ENCODE measurements at regions not wholly inside any gene's neighbourhood (a gene's known extent, or its start where the extent isn't known, plus 50 kb on each side); places are given as distances from the start of the nearest gene placed in this dataset.

DNA sequence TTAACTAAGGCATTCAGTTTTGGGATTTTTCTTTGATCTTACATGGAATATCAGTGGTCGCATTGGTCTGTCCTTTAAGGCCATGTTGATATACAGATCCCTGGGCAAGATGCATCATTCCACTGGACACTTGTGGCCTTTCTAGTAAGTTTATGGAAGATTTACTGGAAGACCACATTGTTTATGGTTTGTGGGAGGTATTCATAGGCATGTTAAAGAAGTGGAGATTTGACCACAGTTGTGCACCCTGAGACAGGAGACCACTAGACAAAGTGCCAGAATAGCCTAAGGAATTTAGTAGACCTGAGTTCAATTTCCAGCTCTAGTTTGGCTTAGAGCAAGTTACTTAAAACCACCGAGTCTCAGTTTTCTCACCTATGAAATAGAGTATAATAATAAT lies 383.1 kb upstream of the PAPPA start:
- CTCF ChIA-PET: no interaction called here
- TF ChIP-seq, protein P1, sequence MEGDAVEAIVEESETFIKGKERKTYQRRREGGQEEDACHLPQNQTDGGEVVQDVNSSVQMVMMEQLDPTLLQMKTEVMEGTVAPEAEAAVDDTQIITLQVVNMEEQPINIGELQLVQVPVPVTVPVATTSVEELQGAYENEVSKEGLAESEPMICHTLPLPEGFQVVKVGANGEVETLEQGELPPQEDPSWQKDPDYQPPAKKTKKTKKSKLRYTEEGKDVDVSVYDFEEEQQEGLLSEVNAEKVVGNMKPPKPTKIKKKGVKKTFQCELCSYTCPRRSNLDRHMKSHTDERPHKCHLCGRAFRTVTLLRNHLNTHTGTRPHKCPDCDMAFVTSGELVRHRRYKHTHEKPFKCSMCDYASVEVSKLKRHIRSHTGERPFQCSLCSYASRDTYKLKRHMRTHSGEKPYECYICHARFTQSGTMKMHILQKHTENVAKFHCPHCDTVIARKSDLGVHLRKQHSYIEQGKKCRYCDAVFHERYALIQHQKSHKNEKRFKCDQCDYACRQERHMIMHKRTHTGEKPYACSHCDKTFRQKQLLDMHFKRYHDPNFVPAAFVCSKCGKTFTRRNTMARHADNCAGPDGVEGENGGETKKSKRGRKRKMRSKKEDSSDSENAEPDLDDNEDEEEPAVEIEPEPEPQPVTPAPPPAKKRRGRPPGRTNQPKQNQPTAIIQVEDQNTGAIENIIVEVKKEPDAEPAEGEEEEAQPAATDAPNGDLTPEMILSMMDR (IDR thresholded peaks at IDR 0.05; ENCODE audit: low read depth, low read length): no peak

DNA sequence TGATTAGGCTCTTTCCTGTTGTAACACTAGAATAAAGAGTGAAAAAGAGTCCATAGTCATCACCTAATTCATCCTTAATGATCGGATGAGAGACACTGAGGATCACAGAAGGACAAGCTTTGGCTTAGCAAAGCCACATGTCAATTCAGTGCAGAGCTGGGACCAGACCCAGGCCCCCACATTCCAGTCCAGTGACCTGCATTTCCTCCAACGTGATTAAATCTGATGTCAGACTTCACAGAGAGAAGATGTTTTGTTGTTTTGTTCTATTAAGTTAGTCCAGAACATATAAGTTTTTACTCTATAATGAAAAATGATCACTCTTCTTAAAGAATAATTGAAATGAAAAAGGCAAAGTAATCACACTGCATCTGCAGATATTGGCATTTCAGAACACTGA lies 377.9 kb upstream of the PAPPA start:
- Histone ChIP-seq H3K9me3 (ENCODE audit: control insufficient read depth, insufficient read depth, low read length) (no peaks in the 10 kb centered on the region), H3K27ac (ENCODE audit: low read depth, low read length) (no peak overlapping the region), H3K4me3 (ENCODE audit: low read depth, low read length) (no peak overlapping the region), H3K27me3 (ENCODE audit: control insufficient read depth, insufficient read depth, low read length) (no peaks in the 10 kb centered on the region)
- TF ChIP-seq, protein P1 (IDR thresholded peaks at IDR 0.05; ENCODE audit: low read depth, low read length): no peak
- no peak for DNase-seq (ENCODE audit: low read depth, low spot score)
- POLR2A ChIA-PET: no interaction called here
- CTCF ChIA-PET: no interaction called here

More for the DNA sequence above, 383.1 kb upstream of the PAPPA start:
- no peaks in the 10 kb centered on the region for H3K27me3 ChIP-seq (ENCODE audit: control insufficient read depth, insufficient read depth, low read length)
- no peak for DNase-seq (ENCODE audit: low read depth, low spot score)
- no peak overlapping the region for H3K4me3 ChIP-seq (ENCODE audit: low read depth, low read length)
- no peak overlapping the region for H3K27ac ChIP-seq (ENCODE audit: low read depth, low read length)
- no peaks in the 10 kb centered on the region for H3K9me3 ChIP-seq (ENCODE audit: control insufficient read depth, insufficient read depth, low read length)
- POLR2A ChIA-PET: no interaction called here

DNA sequence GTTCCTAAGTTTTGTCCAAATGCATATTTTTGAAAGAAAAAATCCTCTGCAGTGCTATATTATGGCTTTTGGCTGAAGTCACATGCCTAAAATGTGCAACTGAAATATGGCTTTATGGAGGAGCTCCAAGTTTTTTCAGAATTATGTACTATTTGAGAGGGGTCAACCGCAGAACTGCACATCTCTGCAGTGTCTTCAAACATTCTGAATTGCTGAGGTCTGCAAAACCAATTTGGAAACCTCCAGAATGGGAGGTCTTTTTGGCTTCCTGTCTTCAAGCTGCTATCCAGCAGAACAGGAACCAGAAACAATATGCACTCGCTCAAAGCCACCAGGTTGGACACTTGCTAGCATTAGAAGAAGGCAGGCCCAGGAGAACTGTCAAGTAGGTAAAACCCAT lies 376.0 kb upstream of the PAPPA start:
- Histone ChIP-seq H3K27me3 (ENCODE audit: control insufficient read depth, insufficient read depth, low read length) (no peaks in the 10 kb centered on the region), H3K9me3 (ENCODE audit: control insufficient read depth, insufficient read depth, low read length) (no peaks in the 10 kb centered on the region), H3K4me3 (ENCODE audit: low read depth, low read length) (no peak overlapping the region), H3K27ac (ENCODE audit: low read depth, low read length) (no peak overlapping the region)
- ChIA-PET CTCF (no interaction called here), POLR2A (no interaction called here)
- TF ChIP-seq, protein P1 (IDR thresholded peaks at IDR 0.05; ENCODE audit: low read depth, low read length): no peak
- DNase-seq (ENCODE audit: low read depth, low spot score): no peak

DNA sequence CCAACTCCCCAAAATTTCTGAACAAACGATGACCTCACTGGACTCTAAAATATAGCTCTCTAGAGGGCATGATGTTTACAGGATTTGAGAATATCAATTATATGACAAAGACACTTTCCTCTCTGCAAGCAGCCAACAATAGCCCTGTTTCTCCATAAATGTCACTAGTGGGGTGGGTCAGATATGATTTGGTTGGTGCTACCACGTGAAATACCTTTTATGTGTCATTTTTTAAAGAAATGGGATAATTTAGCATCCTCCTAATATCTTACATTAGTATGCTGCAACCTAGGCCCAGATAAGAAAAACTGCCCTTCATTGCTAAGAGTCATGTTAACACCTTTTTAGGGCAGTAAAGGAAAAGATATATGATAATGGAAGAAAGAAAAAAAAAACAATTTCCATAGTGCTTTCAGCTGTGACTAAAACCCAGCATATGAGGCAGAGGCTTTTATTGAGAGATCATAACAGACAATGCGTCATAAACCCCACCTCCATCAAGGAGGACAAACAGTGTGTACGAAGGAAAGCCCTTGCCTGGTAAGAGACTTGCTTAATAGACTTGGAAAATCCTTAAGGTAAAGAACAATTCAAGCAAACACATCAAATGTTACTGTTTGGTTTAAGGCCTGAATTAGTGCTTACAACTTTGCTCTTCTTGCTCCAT lies 372.4 kb upstream of the PAPPA start:
- TF ChIP-seq, protein P1 (IDR thresholded peaks at IDR 0.05; ENCODE audit: low read depth, low read length): no peak

DNA sequence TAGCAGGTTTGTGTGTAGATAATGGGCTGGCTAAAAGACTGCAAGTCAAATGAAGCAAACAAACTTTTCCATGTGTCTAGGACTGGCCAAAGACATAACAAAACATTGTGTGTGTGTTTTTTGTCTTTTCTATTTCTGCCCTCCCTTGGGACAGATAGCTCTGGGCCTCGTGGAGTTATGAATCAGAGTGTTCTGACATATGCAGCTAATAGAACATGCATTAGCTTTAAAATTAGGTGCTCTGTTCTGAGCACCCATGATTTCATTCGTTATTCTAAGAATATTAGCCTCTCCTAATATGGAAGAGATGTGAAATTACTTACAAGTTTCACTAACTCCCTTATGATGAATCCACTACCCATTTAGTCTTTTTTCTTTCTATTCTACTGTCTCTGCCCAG lies 367.3 kb upstream of the PAPPA start:
- no peak overlapping the region for H3K27ac ChIP-seq (ENCODE audit: low read depth, low read length)
- no peaks in the 10 kb centered on the region for H3K9me3 ChIP-seq (ENCODE audit: control insufficient read depth, insufficient read depth, low read length)
- ChIA-PET CTCF (no interaction called here), POLR2A (no interaction called here)
- no peaks in the 10 kb centered on the region for H3K27me3 ChIP-seq (ENCODE audit: control insufficient read depth, insufficient read depth, low read length)
- no peak for DNase-seq (ENCODE audit: low read depth, low spot score)
- TF ChIP-seq, protein P1 (IDR thresholded peaks at IDR 0.05; ENCODE audit: low read depth, low read length): no peak
- H3K4me3 ChIP-seq (ENCODE audit: low read depth, low read length): no peak overlapping the region

More for the DNA sequence above, 372.4 kb upstream of the PAPPA start:
- DNase-seq (ENCODE audit: low read depth, low spot score): no peak
- POLR2A ChIA-PET: no interaction called here
- Histone ChIP-seq H3K9me3 (ENCODE audit: control insufficient read depth, insufficient read depth, low read length) (no peaks in the 10 kb centered on the region), H3K27ac (ENCODE audit: low read depth, low read length) (no peak overlapping the region), H3K27me3 (ENCODE audit: control insufficient read depth, insufficient read depth, low read length) (no peaks in the 10 kb centered on the region), H3K4me3 (ENCODE audit: low read depth, low read length) (no peak overlapping the region)
- CTCF ChIA-PET: no interaction called here
